GM23338 (cell line): ENCODE measurements at regions not wholly inside any gene's neighbourhood (a gene's known extent, or its start where the extent isn't known, plus 50 kb on each side); places are given as distances from the start of the nearest gene placed in this dataset.

Source experiments
- ATAC-seq: fragments of 200-7000 bp; cut with Tn5 transposase; 3 replicates; pipeline ENCODE4 v1.9.1; 2020
- DNase-seq: peaks from one replicate; pipeline ENCODE4 v3.0.0-alpha.2; 2015; ENCODE audit warnings: low spot score
- H2AFZ ChIP-seq: fragments of 200-600 bp; sonication (generic); 2 replicates; pipeline ENCODE4 v1.8.0; 2016; ENCODE audit warnings: antibody characterized with exemption, mild to moderate bottlenecking, moderate library complexity
- H3F3A ChIP-seq: fragments of 200-600 bp; sonication (generic); replicated peaks from 2 replicates; pipeline ENCODE4 v1.8.0; 2017; ENCODE audit warnings: antibody characterized with exemption, mixed run types, low read depth
- H3K27ac ChIP-seq: fragments of 200-600 bp; sonication (generic); 2 replicates; pipeline ENCODE4 v1.6.1; 2016; ENCODE audit warnings: low read depth
- H3K27me3 ChIP-seq: fragments of 200-600 bp; sonication (generic); 2 replicates; pipeline ENCODE4 v1.8.0; 2016; ENCODE audit warnings: mild to moderate bottlenecking, mixed run types, moderate library complexity; ENCODE audit not compliant: insufficient read depth
- H3K36me3 ChIP-seq: fragments of 200-600 bp; sonication (generic); 2 replicates; pipeline ENCODE4 v1.8.0; 2016; ENCODE audit warnings: mild to moderate bottlenecking; ENCODE audit not compliant: insufficient read depth
- H3K4me1 ChIP-seq: fragments of 200-600 bp; sonication (generic); 2 replicates; pipeline ENCODE4 v1.8.0; 2016; ENCODE audit warnings: mild to moderate bottlenecking, moderate library complexity; ENCODE audit not compliant: insufficient read depth
- H3K4me2 ChIP-seq: fragments of 200-600 bp; sonication (generic); 2 replicates; pipeline ENCODE4 v1.7.1; 2017; ENCODE audit warnings: mixed run types
- H3K4me3 ChIP-seq: fragments of 200-600 bp; sonication (generic); 2 replicates; pipeline ENCODE4 v1.6.1; 2016; ENCODE audit warnings: mixed run types
- H3K79me2 ChIP-seq: fragments of 200-600 bp; sonication (generic); replicated peaks from 2 replicates; pipeline ENCODE4 v1.8.0; 2017; ENCODE audit warnings: mild to moderate bottlenecking; ENCODE audit not compliant: insufficient read depth
- H3K9me2 ChIP-seq: fragments of 200-600 bp; sonication (generic); 2 replicates; pipeline ENCODE4 v1.8.0; 2017; ENCODE audit not compliant: insufficient read depth
- H4K20me1 ChIP-seq: fragments of 200-600 bp; sonication (generic); replicated peaks from 2 replicates; pipeline ENCODE4 v1.8.0; 2017; ENCODE audit warnings: mild to moderate bottlenecking; ENCODE audit not compliant: insufficient read depth
- H3K27ac Mint-ChIP-seq: 2 replicates; pipeline ENCODE4 v1.8.0; 2020; ENCODE audit warnings: inconsistent platforms, mild to moderate bottlenecking, moderate library complexity, mixed read lengths
- H3K27me3 Mint-ChIP-seq: 3 replicates; pipeline ENCODE4 v1.8.0; 2022; ENCODE audit warnings: low read depth, mild to moderate bottlenecking, moderate library complexity, mixed read lengths, inconsistent platforms; ENCODE audit not compliant: insufficient read depth, poor library complexity
- H3K36me3 Mint-ChIP-seq: 3 replicates; pipeline ENCODE4 v1.8.0; 2021; ENCODE audit warnings: low read depth, mild to moderate bottlenecking, inconsistent platforms, moderate library complexity, mixed read lengths
- H3K4me1 Mint-ChIP-seq: 3 replicates; pipeline ENCODE4 v1.8.0; 2020; ENCODE audit warnings: mild to moderate bottlenecking, inconsistent platforms, mixed read lengths
- H3K4me3 Mint-ChIP-seq: 3 replicates; pipeline ENCODE4 v1.8.0; 2021; ENCODE audit warnings: moderate library complexity, mild to moderate bottlenecking, inconsistent platforms, mixed read lengths
- H3K9me3 Mint-ChIP-seq: 3 replicates; pipeline ENCODE4 v1.8.0; 2020; ENCODE audit warnings: moderate library complexity, mild to moderate bottlenecking, inconsistent platforms, mixed read lengths
- ETS1 ChIP-seq: IDR thresholded peaks from 2 replicates; pipeline ENCODE4 v1.6.1; 2016; ENCODE audit warnings: antibody characterized with exemption
- EZH2 ChIP-seq: fragments of 200-600 bp; sonication (generic); IDR thresholded peaks from one replicate; pipeline ENCODE4 v1.8.0; 2017; ENCODE audit warnings: antibody characterized with exemption, mild to moderate bottlenecking, low read depth; ENCODE audit not compliant: unreplicated experiment
- EZH2phosphoT487 ChIP-seq: fragments of 200-600 bp; sonication (generic); IDR thresholded peaks from one replicate; pipeline ENCODE4 v1.8.1; 2018; ENCODE audit warnings: antibody characterized with exemption; ENCODE audit not compliant: unreplicated experiment
- JUNB ChIP-seq: IDR thresholded peaks from one replicate; pipeline ENCODE4 v1.6.1; 2016; ENCODE audit warnings: antibody characterized with exemption; ENCODE audit not compliant: unreplicated experiment
- NANOG ChIP-seq: IDR thresholded peaks from 2 replicates; pipeline ENCODE4 v1.6.1; 2016; ENCODE audit warnings: antibody characterized with exemption, borderline replicate concordance
- POLR2AphosphoS5 ChIP-seq: IDR thresholded peaks from 2 replicates; pipeline ENCODE4 v1.6.1; 2016; ENCODE audit warnings: antibody characterized with exemption, low read depth
- REST ChIP-seq: IDR thresholded peaks from one replicate; pipeline ENCODE4 v1.6.1; 2018; ENCODE audit warnings: antibody characterized with exemption; ENCODE audit not compliant: unreplicated experiment
- STAT1 ChIP-seq: IDR thresholded peaks from one replicate; pipeline ENCODE4 v1.6.1; 2016; ENCODE audit warnings: antibody characterized with exemption; ENCODE audit not compliant: unreplicated experiment
- ZNF331 ChIP-seq: fragments of 250-450 bp; sonication (Bioruptor Pico); IDR thresholded peaks from 2 replicates; pipeline ENCODE4 v1.5.0; 2020; ENCODE audit warnings: low read depth, mild to moderate bottlenecking, moderate library complexity

- DNase-seq: no peak
- H3K27me3 Mint-ChIP-seq: peaks cover 11% of the 10 kb centered on the region
- no peak overlapping the region for H3K27ac ChIP-seq
- H3F3A ChIP-seq: no peaks in the 10 kb centered on the region
- no peak overlapping the region for H2AFZ ChIP-seq
- H3K4me3 ChIP-seq: no peak overlapping the region
- H3K27me3 ChIP-seq: peaks cover 8% of the 10 kb centered on the region; the same call in 1 of the 2 replicates
- H4K20me1 ChIP-seq: no peaks in the 10 kb centered on the region
- H3K4me1 ChIP-seq: peaks cover 40% of the 10 kb centered on the region
- no peaks in the 10 kb centered on the region for H3K79me2 ChIP-seq
- H3K27ac Mint-ChIP-seq: no peak overlapping the region
- H3K4me3 Mint-ChIP-seq: no peak overlapping the region
- TF ChIP-seq EZH2phosphoT487 (no peak), REST (no peak), STAT1 (no peak), POLR2AphosphoS5 (no peak), ZNF331 (CRISPR knock-in tag) (no peak)
- no peak for ATAC-seq
- no peak overlapping the region for H3K4me2 ChIP-seq
- H3K36me3 Mint-ChIP-seq: peaks cover 7% of the 10 kb centered on the region; the same call in 1 of the 3 replicates
- no peaks in the 10 kb centered on the region for H3K9me2 ChIP-seq
- peaks cover 44% of the 10 kb centered on the region for H3K4me1 Mint-ChIP-seq
- no peaks in the 10 kb centered on the region for H3K36me3 ChIP-seq
- peaks cover 12% of the 10 kb centered on the region; the same call in 2 of the 3 replicates for H3K9me3 Mint-ChIP-seq
Measured at GRCh38 chr5:62044989-62045388, 261.0 kb upstream of the KIF2A start.

GRCh38 chr5:62046191-62046590 lies 259.8 kb upstream of the KIF2A start:
- Histone ChIP-seq H3K79me2 (no peaks in the 10 kb centered on the region), H3K4me3 (no peak overlapping the region), H4K20me1 (no peaks in the 10 kb centered on the region), H3K27me3 (peaks cover 8% of the 10 kb centered on the region; the same call in 1 of the 2 replicates), H3K27ac (no peak overlapping the region), H3F3A (no peaks in the 10 kb centered on the region), H2AFZ (no peak overlapping the region), H3K4me1 (peaks cover 44% of the 10 kb centered on the region), H3K4me2 (no peak overlapping the region), H3K36me3 (no peaks in the 10 kb centered on the region), H3K9me2 (peaks cover 8% of the 10 kb centered on the region; the same call in 1 of the 2 replicates)
- no peak for DNase-seq
- no peak overlapping the region for H3K27ac Mint-ChIP-seq
- H3K9me3 Mint-ChIP-seq: peaks cover 12% of the 10 kb centered on the region; the same call in 2 of the 3 replicates
- H3K27me3 Mint-ChIP-seq: peaks cover 11% of the 10 kb centered on the region
- H3K4me3 Mint-ChIP-seq: no peak overlapping the region
- peaks cover 7% of the 10 kb centered on the region; the same call in 1 of the 3 replicates for H3K36me3 Mint-ChIP-seq
- no peak for TF ChIP-seq ETS1
- TF ChIP-seq JUNB: no peak
- TF ChIP-seq STAT1: no peak
- no peak for TF ChIP-seq NANOG
- TF ChIP-seq EZH2phosphoT487: no peak
- TF ChIP-seq EZH2: no peak
- peaks cover 49% of the 10 kb centered on the region for H3K4me1 Mint-ChIP-seq
- no peak for ATAC-seq
